Keratinocyte (primary cell): ENCODE measurements at regions not wholly inside any gene's neighbourhood (a gene's known extent, or its start where the extent isn't known, plus 50 kb on each side); places are given as distances from the start of the nearest gene placed in this dataset.

Experiments used
- DNase-seq: peaks from one replicate; pipeline ENCODE4 v3.0.0-alpha.2; 2011; ENCODE audit warnings: low read depth, missing footprints, low spot score
- FAIRE-seq: peaks from 2 replicates; lab custom pipeline; 2011; peaks lifted over from hg19 to GRCh38; lab: Jason Lieb, UNC
- H2AFZ ChIP-seq: 2 replicates; pipeline ENCODE4 v1.6.0; 2012; ENCODE audit warnings: low read length, control low read depth, inconsistent platforms; ENCODE audit not compliant: control insufficient read depth
- H3K27ac ChIP-seq: 2 replicates; pipeline ENCODE4 v1.5.1; 2011; ENCODE audit warnings: low read length; ENCODE audit not compliant: control insufficient read depth, insufficient read depth
- H3K27me3 ChIP-seq: 3 replicates; pipeline ENCODE4 v1.6.0; 2011; ENCODE audit warnings: low read length; ENCODE audit not compliant: control insufficient read depth, insufficient read depth; ENCODE audit errors: extremely low read depth
- H3K36me3 ChIP-seq, 2 experiments: 2 replicates in 1 of 2; 3 replicates in 1 of 2; pipeline ENCODE4 v1.5.1; 2011; ENCODE audit warnings: low read length in 2 of 2, mild to moderate bottlenecking in 1 of 2; ENCODE audit not compliant: control insufficient read depth in 2 of 2, insufficient read depth in 2 of 2; ENCODE audit errors: extremely low read depth in 1 of 2
- H3K4me1 ChIP-seq: 3 replicates; pipeline ENCODE4 v1.5.1; 2011; ENCODE audit warnings: low read length; ENCODE audit not compliant: control insufficient read depth, insufficient read depth; ENCODE audit errors: extremely low read depth
- H3K4me2 ChIP-seq: 3 replicates; pipeline ENCODE4 v1.6.0; 2011; ENCODE audit warnings: low read depth, low read length; ENCODE audit not compliant: control insufficient read depth, insufficient read depth; ENCODE audit errors: extremely low read depth
- H3K4me3 ChIP-seq, 3 experiments: fragments of 200-600 bp in 1 of 3; sonication (generic) in 1 of 3; 2 replicates in 2 of 3; 3 replicates in 1 of 3; pipeline ENCODE4 v1.5.1; 2011 to 2016; ENCODE audit warnings: low read length in 3 of 3, mild to moderate bottlenecking in 3 of 3, control low read depth in 2 of 3, inconsistent platforms in 1 of 3, low read depth in 1 of 3, mixed read lengths in 1 of 3, mixed run types in 1 of 3, moderate library complexity in 1 of 3; ENCODE audit not compliant: control insufficient read depth in 2 of 3, insufficient read depth in 2 of 3; ENCODE audit errors: extremely low read depth in 1 of 3
- H3K79me2 ChIP-seq: 2 replicates; pipeline ENCODE4 v1.6.0; 2012; ENCODE audit warnings: low read length; ENCODE audit not compliant: control insufficient read depth, insufficient read depth
- H3K9ac ChIP-seq: 3 replicates; pipeline ENCODE4 v1.6.0; 2011; ENCODE audit warnings: low read length; ENCODE audit not compliant: control insufficient read depth, insufficient read depth; ENCODE audit errors: extremely low read depth
- H3K9me1 ChIP-seq: 3 replicates; pipeline ENCODE4 v1.6.0; 2011; ENCODE audit warnings: low read length; ENCODE audit not compliant: control insufficient read depth, insufficient read depth; ENCODE audit errors: extremely low read depth
- H3K9me3 ChIP-seq: 2 replicates; pipeline ENCODE4 v1.5.1; 2012; ENCODE audit warnings: low read depth, low read length; ENCODE audit not compliant: control insufficient read depth
- H4K20me1 ChIP-seq: 3 replicates; pipeline ENCODE4 v1.6.0; 2011; ENCODE audit warnings: low read length; ENCODE audit not compliant: control insufficient read depth, insufficient read depth; ENCODE audit errors: extremely low read depth
- EZH2 ChIP-seq: IDR thresholded peaks from one replicate; pipeline ENCODE4 v1.6.1; 2012; ENCODE audit warnings: inconsistent platforms, mild to moderate bottlenecking, low read length, moderate library complexity
- dilution Hi-C: fragments of 300-500 bp; cut with MboI; formaldehyde crosslinking; loops from one replicate; pipeline ENCODE4 v1.7.0; 2020; ENCODE audit warnings: low sequenced_read_pairs; ENCODE audit not compliant: extremely low pct_ligation_motif_present
- TF ChIP-seq, protein P1 (sequence below), 3 experiments: IDR thresholded peaks in 1 of 3; conservative IDR thresholded peaks in 1 of 3; optimal IDR thresholded peaks in 1 of 3; 2 replicates in 2 of 3; 3 replicates in 1 of 3; pipeline versions ENCODE3 to v1.5.1; 2011; ENCODE audit warnings: low read length in 3 of 3, mild to moderate bottlenecking in 3 of 3, moderate library complexity in 2 of 3, control low read depth in 1 of 3, inconsistent platforms in 1 of 3; ENCODE audit not compliant: insufficient read depth in 2 of 3; ENCODE audit errors: extremely low read depth in 1 of 3

DNA sequence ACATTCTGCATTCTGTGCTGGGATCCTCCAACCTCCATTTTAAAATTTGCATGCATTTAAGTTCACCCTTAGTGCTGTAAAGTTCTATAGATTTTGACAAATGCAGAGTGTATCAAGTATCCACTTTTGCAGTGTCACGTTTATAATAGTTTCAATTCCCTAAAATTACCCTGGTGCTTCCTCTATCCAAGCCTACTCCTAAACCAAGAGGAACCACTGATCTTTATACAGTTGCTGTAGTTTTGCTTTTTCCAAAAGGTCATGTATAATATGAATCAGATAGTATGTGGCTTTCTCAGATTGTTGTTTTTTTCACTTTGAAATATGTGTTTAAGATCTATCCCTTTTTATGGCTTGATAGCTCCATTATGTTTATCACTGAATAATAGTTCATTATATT lies 468.4 kb upstream of the CDH6 start:
- Histone ChIP-seq H3K27me3 (no peaks in the 10 kb centered on the region), H2AFZ (no peak overlapping the region), H3K9me1 (no peaks in the 10 kb centered on the region), H3K36me3 (no peaks in the 10 kb centered on the region), H3K4me2 (no peak overlapping the region), H3K79me2 (no peaks in the 10 kb centered on the region), H3K4me1 (no peaks in the 10 kb centered on the region), H3K27ac (no peak overlapping the region), H3K9ac (no peak overlapping the region), H3K9me3 (no peaks in the 10 kb centered on the region), H3K4me3 (no peak overlapping the region), H4K20me1 (no peaks in the 10 kb centered on the region)
- dilution Hi-C loops = no loop called here
- DNase-seq = no peak
- no peak for TF ChIP-seq EZH2
- TF ChIP-seq, protein P1, sequence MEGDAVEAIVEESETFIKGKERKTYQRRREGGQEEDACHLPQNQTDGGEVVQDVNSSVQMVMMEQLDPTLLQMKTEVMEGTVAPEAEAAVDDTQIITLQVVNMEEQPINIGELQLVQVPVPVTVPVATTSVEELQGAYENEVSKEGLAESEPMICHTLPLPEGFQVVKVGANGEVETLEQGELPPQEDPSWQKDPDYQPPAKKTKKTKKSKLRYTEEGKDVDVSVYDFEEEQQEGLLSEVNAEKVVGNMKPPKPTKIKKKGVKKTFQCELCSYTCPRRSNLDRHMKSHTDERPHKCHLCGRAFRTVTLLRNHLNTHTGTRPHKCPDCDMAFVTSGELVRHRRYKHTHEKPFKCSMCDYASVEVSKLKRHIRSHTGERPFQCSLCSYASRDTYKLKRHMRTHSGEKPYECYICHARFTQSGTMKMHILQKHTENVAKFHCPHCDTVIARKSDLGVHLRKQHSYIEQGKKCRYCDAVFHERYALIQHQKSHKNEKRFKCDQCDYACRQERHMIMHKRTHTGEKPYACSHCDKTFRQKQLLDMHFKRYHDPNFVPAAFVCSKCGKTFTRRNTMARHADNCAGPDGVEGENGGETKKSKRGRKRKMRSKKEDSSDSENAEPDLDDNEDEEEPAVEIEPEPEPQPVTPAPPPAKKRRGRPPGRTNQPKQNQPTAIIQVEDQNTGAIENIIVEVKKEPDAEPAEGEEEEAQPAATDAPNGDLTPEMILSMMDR (optimal IDR thresholded peaks at IDR 0.05 in 1 of 3, IDR thresholded peaks at IDR 0.05 in 1 of 3, conservative IDR thresholded peaks at IDR 0.05 in 1 of 3; ENCODE audit: extremely low read depth in 1 of 3, insufficient read depth in 2 of 3, low read length in 3 of 3) = no peak
- no peak for FAIRE-seq

DNA sequence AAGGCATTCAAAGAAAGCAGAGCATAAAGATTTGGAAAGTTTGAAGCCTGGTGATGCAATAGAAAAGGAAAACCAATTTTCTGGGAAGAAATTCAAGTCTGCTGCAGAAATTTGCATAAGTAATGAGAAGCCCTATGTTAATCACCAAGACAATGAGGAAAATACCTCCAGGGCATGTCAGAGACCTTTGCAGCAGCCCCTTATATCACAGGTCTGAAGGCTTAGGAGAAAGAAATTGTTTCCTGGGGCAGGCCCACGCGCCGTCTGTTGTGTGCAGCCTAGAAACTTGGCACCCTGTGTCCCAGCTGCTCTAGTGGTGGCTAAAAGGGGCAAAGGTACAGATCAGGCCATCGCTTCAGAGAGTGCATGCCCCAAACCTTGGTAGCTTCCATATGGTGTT lies 495.3 kb upstream of the CDH6 start:
- Histone ChIP-seq H3K27me3 (no peaks in the 10 kb centered on the region), H3K9ac (no peak overlapping the region), H3K4me3 (no peak overlapping the region), H3K36me3 (no peaks in the 10 kb centered on the region), H3K9me3 (peaks cover 3% of the 10 kb centered on the region), H3K27ac (no peak overlapping the region), H3K4me2 (no peak overlapping the region), H3K4me1 (no peaks in the 10 kb centered on the region), H3K79me2 (no peaks in the 10 kb centered on the region), H2AFZ (no peak overlapping the region), H3K9me1 (no peaks in the 10 kb centered on the region), H4K20me1 (no peaks in the 10 kb centered on the region)
- no peak for DNase-seq
- no peak for FAIRE-seq
- dilution Hi-C loops = no loop called here
- TF ChIP-seq, protein P1 (optimal IDR thresholded peaks at IDR 0.05 in 1 of 3, IDR thresholded peaks at IDR 0.05 in 1 of 3, conservative IDR thresholded peaks at IDR 0.05 in 1 of 3; ENCODE audit: extremely low read depth in 1 of 3, insufficient read depth in 2 of 3, low read length in 3 of 3) = no peak
- no peak for TF ChIP-seq EZH2
